ENCODE measurements at regions not wholly inside any gene's neighbourhood (a gene's known extent, or its start where the extent isn't known, plus 50 kb on each side); places are given as distances from the start of the nearest gene placed in this dataset.

DNA sequence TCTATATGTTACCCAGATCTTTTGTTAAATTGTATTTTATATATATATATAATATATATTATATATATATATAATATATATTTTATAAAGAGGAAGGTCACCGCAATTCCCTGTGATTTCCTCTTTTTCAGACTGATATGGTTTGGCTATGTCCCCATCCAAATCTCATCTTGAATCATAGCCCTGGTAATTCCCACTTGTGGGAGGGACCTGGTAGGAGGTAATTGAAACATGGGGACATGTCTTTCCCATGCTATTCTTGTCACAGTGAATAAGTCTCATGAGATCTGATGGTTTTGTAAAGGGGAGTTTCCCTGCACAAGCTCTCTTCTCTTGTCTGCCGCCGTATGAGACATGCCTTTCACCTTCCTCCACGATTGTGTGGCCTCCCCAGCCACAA, 157.6 kb downstream of the RAB38 start:
- TF ChIP-seq RAD21 (IDR thresholded peaks at IDR 0.05 in 1 of 2, conservative IDR thresholded peaks at IDR 0.05 in 1 of 2; ENCODE audit: low read depth in 2 of 2, low read length in 2 of 2), result no peak
- TF ChIP-seq, protein P1, sequence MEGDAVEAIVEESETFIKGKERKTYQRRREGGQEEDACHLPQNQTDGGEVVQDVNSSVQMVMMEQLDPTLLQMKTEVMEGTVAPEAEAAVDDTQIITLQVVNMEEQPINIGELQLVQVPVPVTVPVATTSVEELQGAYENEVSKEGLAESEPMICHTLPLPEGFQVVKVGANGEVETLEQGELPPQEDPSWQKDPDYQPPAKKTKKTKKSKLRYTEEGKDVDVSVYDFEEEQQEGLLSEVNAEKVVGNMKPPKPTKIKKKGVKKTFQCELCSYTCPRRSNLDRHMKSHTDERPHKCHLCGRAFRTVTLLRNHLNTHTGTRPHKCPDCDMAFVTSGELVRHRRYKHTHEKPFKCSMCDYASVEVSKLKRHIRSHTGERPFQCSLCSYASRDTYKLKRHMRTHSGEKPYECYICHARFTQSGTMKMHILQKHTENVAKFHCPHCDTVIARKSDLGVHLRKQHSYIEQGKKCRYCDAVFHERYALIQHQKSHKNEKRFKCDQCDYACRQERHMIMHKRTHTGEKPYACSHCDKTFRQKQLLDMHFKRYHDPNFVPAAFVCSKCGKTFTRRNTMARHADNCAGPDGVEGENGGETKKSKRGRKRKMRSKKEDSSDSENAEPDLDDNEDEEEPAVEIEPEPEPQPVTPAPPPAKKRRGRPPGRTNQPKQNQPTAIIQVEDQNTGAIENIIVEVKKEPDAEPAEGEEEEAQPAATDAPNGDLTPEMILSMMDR (IDR thresholded peaks at IDR 0.05; ENCODE audit: control extremely low read depth in 1 of 3, insufficient read depth in 1 of 3, low read depth in 1 of 3, low read length in 3 of 3), result no peak
- no peak for TF ChIP-seq EP300 (IDR thresholded peaks at IDR 0.05; ENCODE audit: borderline replicate concordance in 1 of 2, low read depth in 2 of 2, low read length in 2 of 2)
- TF ChIP-seq JUN (IDR thresholded peaks at IDR 0.05; ENCODE audit: low read depth, low read length), result no peak
- TF ChIP-seq NRF1 (IDR thresholded peaks at IDR 0.05; ENCODE audit: low read depth, low read length), result no peak
- TF ChIP-seq, protein P2, sequence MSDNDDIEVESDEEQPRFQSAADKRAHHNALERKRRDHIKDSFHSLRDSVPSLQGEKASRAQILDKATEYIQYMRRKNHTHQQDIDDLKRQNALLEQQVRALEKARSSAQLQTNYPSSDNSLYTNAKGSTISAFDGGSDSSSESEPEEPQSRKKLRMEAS (IDR thresholded peaks at IDR 0.05), result no peak
- TF ChIP-seq CREB1 (IDR thresholded peaks at IDR 0.05), result no peak
- TF ChIP-seq POLR2A (IDR thresholded peaks at IDR 0.05; ENCODE audit: control extremely low read depth in 1 of 2, low read depth in 2 of 2, low read length in 2 of 2), result no peak
- TF ChIP-seq FOSL1 (IDR thresholded peaks at IDR 0.05; ENCODE audit: insufficient read depth, low read depth, low read length), result no peak
- no peak for TF ChIP-seq BACH1 (IDR thresholded peaks at IDR 0.05; ENCODE audit: low read length)
- no peak for TF ChIP-seq TEAD4 (IDR thresholded peaks at IDR 0.05; ENCODE audit: low read depth, low read length)
